Testis (tissue), 2 donors: ENCODE measurements at regions not wholly inside any gene's neighbourhood (a gene's known extent, or its start where the extent isn't known, plus 50 kb on each side); places are given as distances from the start of the nearest gene placed in this dataset.

Source experiments
- DNase-seq: peaks from one replicate; pipeline ENCODE4 v3.0.0-alpha.2; 2019
- H3K27ac ChIP-seq, 2 donors: fragments of 200-600 bp; sonication (generic); one replicate each; pipeline ENCODE4 v1.5.1; 2019
- H3K27me3 ChIP-seq: fragments of 200-600 bp; sonication (generic); one replicate; pipeline ENCODE4 v1.5.1; 2019
- H3K36me3 ChIP-seq: fragments of 200-600 bp; sonication (generic); one replicate; pipeline ENCODE4 v1.5.1; 2017; ENCODE audit warnings: low read depth; ENCODE audit errors: missing control alignments
- H3K4me1 ChIP-seq: fragments of 200-600 bp; sonication (generic); one replicate; pipeline ENCODE4 v1.5.1; 2019
- H3K4me3 ChIP-seq, 2 donors: fragments of 200-600 bp; sonication (generic); one replicate each; pipeline ENCODE4 v1.5.1; 2017 to 2019
- H3K9me3 ChIP-seq: fragments of 200-600 bp; sonication (generic); one replicate; pipeline ENCODE4 v1.5.1; 2017
- CTCF ChIP-seq, 3 experiments: fragments of 450-650 bp in 2 of 3; fragments of 200-600 bp in 1 of 3; sonication (generic) in 1 of 3; IDR thresholded peaks; one replicate each; pipeline ENCODE4 v1.5.1; 2016 to 2019; ENCODE audit warnings: antibody characterized with exemption in 3 of 3, mild to moderate bottlenecking in 2 of 3, moderate library complexity in 1 of 3
- POLR2A ChIP-seq: fragments of 450-650 bp; IDR thresholded peaks from one replicate; pipeline ENCODE4 v1.6.1; 2017; ENCODE audit warnings: antibody characterized with exemption, mild to moderate bottlenecking, moderate library complexity
- WGBS, 2 donors: methylation state at CpG; one replicate each; pipeline ENCODE4 v1.1.5; 2018; 5-methylcytosine and 5-hydroxymethylcytosine counted together
- intact Hi-C: fragments of 100-400 bp; cut with DNase I; formaldehyde crosslinking; loops from one replicate; pipeline ENCODE4 v1.15.1; 2023; ENCODE audit warnings: low total_unique reads

- TF ChIP-seq POLR2A, result no peak
- no peak for TF ChIP-seq CTCF (IDR thresholded peaks at IDR 0.05)
- intact Hi-C loops, result no loop called here
Measured at GRCh38 chr3:116841003-116841735, 131.6 kb downstream of the TUSC7 start.

GRCh38 chr3:116842254-116842957, 132.8 kb downstream of the TUSC7 start:
- WGBS, 2 donors, result 34 to 43% methylated on average over 2 of the region's 2 CpGs
- no peaks in the 10 kb centered on the region for H3K27me3 ChIP-seq
- DNase-seq, result no peak
- no peaks in the 10 kb centered on the region for H3K9me3 ChIP-seq
- no peaks in the 10 kb centered on the region for H3K36me3 ChIP-seq
- H3K27ac ChIP-seq, result no peak overlapping the region
- TF ChIP-seq CTCF (IDR thresholded peaks at IDR 0.05) (no peak), POLR2A (no peak)
- no peak overlapping the region for H3K4me3 ChIP-seq
- no peaks in the 10 kb centered on the region for H3K4me1 ChIP-seq
- intact Hi-C loops, result no loop called here

More at GRCh38 chr3:116841003-116841735, 131.6 kb downstream of the TUSC7 start:
- DNase-seq, result no peak
- 86 to 88% methylated on average over 6 of the region's 6 CpGs for WGBS, 2 donors
- no peaks in the 10 kb centered on the region for H3K27me3 ChIP-seq
- no peaks in the 10 kb centered on the region for H3K4me1 ChIP-seq
- H3K9me3 ChIP-seq, result no peaks in the 10 kb centered on the region
- H3K36me3 ChIP-seq, result no peaks in the 10 kb centered on the region
- no peak overlapping the region for H3K4me3 ChIP-seq
- H3K27ac ChIP-seq, result no peak overlapping the region

DNA sequence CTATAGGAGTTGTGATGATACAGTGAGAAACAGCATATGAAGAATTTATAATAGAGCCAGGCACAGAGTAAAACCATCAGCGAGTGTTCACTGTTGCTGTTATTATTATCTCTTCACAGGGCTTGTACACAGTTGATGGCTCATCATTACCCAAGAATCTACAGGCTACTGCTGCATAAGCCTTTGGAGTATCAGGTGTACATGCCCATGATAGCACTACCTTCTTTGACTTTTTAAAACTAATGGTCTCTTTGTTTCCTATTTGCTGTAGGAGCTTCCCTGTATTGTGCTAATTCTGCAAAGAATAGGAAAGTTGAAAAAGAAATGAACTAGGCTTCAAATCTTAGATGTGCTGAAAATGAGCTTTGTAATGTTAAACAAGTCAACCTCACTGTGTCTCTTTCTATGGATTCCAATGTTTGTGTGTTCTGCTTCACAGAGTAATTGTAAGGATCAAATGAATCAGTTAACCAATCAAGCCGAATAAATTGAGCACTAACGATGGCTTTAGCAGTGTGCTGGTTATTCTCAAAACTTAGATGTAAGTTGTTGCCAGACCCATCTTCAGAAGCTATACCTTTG, 138.8 kb downstream of the TUSC7 start:
- H3K36me3 ChIP-seq, result no peaks in the 10 kb centered on the region
- intact Hi-C loops, result no loop called here
- no peaks in the 10 kb centered on the region for H3K4me1 ChIP-seq
- TF ChIP-seq POLR2A (no peak), CTCF (IDR thresholded peaks at IDR 0.05) (no peak)
- no peaks in the 10 kb centered on the region for H3K27me3 ChIP-seq
- DNase-seq, result no peak
- no peak overlapping the region for H3K27ac ChIP-seq
- 65 to 73% methylated on average over 3 of the region's 3 CpGs for WGBS, 2 donors
- H3K9me3 ChIP-seq, result no peaks in the 10 kb centered on the region
- H3K4me3 ChIP-seq, result no peak overlapping the region

- Histone ChIP-seq H3K4me3 (no peak overlapping the region), H3K4me1 (no peaks in the 10 kb centered on the region), H3K36me3 (no peaks in the 10 kb centered on the region), H3K27me3 (no peaks in the 10 kb centered on the region), H3K9me3 (no peaks in the 10 kb centered on the region), H3K27ac (no peak overlapping the region)
- WGBS, 2 donors, result 83 to 88% methylated on average over 3 of the region's 3 CpGs
- no peak for DNase-seq
- no peak for TF ChIP-seq POLR2A
- no peak for TF ChIP-seq CTCF (IDR thresholded peaks at IDR 0.05)
- intact Hi-C loops, result no loop called here
Measured at GRCh38 chr3:116849261-116849688, 139.7 kb downstream of the TUSC7 start.
